Epithelial cell of prostate (primary cell): ENCODE measurements at regions not wholly inside any gene's neighbourhood (a gene's known extent, or its start where the extent isn't known, plus 50 kb on each side); places are given as distances from the start of the nearest gene placed in this dataset.
"Not testable (repeated sequence)": the region's sequence is repeated elsewhere in the genome, so short reads cannot be mapped to it uniquely, and the experiment has no call there.

Experiments used
- DNase-seq: peaks from one replicate; pipeline ENCODE4 v3.0.0-alpha.2; 2011; ENCODE audit warnings: low read depth, low spot score
- H3K27ac ChIP-seq: fragments of 450-650 bp; 2 replicates; pipeline ENCODE4 v1.5.1; 2017; ENCODE audit warnings: mild to moderate bottlenecking

- H3K27ac ChIP-seq = no peak overlapping the region
- DNase-seq = no peak
These were observed 443.9 kb downstream of the STK39 start for GRCh38 chr2:167803449-167803988.

GRCh38 chr2:167794554-167795255 is 452.7 kb downstream of the STK39 start:
- DNase-seq = no peak
- no peak overlapping the region for H3K27ac ChIP-seq

DNA sequence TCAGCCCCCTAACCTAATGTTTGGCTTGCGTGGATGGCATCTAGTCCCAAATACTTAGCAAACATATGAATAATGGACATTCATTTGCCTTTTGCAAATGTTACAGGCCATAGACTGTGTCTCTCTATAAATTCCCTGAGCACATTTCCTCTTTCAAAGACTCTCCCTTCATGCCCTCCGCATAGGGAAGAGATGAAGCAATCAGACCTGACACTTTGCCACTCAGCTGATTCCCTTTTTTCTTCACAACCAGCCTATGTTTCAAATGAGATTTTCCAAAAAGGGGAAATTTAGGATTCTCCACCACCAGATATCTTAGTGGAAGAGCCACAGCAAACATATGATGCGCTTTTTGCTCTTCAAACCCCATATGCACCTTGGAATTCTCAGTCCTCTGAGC is 453.7 kb downstream of the STK39 start:
- no peak for DNase-seq
- no peak overlapping the region for H3K27ac ChIP-seq

GRCh38 chr2:167792126-167792525 is 455.3 kb downstream of the STK39 start:
- no peak for DNase-seq
- H3K27ac ChIP-seq = no peak overlapping the region

GRCh38 chr2:167790781-167791450 is 456.5 kb downstream of the STK39 start:
- no peak for DNase-seq
- H3K27ac ChIP-seq = no peak overlapping the region

- no peak for DNase-seq
These were observed 457.2 kb downstream of the STK39 start for GRCh38 chr2:167790189-167790588.

DNA sequence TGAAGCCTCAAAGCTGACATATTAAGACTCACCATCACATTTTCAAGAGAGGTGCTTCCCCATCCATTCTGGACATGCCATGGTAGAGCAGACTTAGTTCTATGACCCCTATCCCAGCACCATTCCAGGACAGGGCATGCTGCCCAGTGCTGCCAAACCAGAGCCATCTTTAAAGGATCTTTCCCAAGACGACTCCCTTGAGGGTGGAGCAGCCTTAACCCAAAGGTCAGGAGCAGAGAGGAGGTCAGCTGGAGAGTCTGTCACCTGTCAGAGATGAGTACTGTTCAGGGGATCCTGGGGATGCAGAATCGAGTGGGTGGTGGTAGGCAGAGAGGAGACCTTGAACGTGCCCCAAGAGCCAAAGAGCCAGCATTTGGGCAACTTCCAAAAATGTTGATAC is 459.8 kb downstream of the STK39 start:
- H3K27ac ChIP-seq = no peak overlapping the region
- no peak for DNase-seq

More at GRCh38 chr2:167790189-167790588, 457.2 kb downstream of the STK39 start:
- no peak overlapping the region for H3K27ac ChIP-seq

DNA sequence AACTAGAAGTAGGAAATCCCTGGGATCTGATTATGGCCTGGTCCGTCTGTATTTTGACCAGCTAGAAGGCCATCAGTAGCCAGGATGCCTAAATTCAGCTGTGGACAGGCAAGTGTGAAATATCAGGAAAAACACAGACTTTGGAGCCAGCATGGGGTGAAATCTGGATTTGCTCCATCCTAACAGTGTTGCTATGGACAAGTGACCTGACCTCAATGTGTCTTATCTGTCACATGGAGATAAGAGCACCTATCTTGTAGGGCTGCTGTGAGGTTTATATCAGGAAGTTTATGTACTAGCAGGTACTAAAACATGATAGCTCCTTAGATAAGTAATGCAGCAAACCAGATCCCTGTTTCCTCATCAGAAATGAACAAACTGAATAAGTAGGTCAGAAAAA is 460.4 kb downstream of the STK39 start:
- no peak overlapping the region for H3K27ac ChIP-seq
- no peak for DNase-seq

DNA sequence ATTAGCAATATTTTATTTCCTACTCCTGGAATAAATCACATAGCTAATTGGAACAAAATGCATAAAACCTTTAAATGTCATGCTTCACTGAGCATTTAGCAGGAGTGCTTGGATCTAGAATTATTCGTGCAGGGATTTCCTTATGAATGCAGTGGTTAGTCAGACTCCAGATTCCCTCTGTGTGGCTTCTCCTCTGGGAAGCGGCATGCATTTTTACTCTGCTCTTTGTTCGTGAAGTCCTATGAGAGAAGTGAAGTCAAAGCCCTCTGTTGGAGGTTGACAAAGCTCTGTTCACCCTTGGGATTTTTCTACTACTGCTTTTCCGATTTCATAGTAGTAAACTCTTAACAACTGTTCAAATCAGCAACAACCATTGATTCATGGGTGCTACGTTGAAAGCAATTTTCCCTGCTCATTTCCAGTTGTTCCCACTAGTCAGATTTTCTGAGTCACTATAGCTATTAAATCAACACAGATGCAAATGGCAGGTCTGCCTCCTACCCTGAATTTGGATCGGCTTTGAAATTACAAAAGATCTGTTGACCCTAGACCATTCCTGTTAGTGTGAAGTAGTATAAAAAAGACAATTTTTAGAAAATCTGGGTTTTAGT is 461.7 kb downstream of the STK39 start:
- no peak for DNase-seq

GRCh38 chr2:167784084-167784425 is 463.3 kb downstream of the STK39 start:
- no peak overlapping the region for H3K27ac ChIP-seq
- DNase-seq = no peak

More for the DNA sequence above, 461.7 kb downstream of the STK39 start:
- no peak overlapping the region for H3K27ac ChIP-seq

DNA sequence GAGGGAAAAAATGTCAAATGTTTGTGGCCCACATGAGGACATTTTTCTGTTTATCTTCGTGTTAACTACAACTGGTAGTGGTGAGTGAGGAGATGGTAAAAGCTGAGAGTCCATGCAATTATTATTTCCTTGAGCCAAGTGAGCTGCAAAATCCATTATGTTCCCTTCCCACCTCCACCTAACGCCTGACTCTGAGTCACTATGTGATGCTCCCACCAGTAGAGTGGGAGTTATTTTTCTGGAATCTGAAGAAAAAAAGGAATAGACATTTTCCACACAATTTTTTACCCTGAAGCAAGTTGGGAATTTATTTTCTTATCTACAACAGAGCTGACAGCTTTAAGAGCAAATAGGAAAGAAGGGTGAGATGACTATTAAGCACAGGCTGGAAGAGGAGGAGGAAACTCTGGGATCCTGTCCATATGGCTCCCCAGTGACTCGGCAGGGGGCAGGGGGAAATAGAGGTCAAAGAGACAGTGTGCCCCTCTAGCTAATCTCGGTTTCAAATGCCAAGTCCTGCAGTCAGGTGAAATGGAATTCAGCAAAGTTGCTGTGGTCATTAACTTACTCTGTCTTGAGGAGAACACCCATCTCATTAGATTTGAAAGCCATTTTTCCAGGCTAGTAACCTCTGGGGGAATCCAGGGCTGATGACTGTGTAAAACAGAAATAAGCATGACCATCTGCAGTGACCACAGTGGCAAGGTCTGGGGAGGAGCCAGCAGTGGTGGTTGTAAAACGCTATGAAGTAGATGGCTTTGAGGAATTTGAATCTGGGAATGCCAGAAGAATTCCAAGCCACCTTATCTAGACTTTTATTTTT is 463.9 kb downstream of the STK39 start:
- H3K27ac ChIP-seq = no peak overlapping the region
- no peak for DNase-seq

- DNase-seq, H3K27ac ChIP-seq: not testable (repeated sequence)
These were observed 465.8 kb downstream of the STK39 start for GRCh38 chr2:167781629-167782028.

DNA sequence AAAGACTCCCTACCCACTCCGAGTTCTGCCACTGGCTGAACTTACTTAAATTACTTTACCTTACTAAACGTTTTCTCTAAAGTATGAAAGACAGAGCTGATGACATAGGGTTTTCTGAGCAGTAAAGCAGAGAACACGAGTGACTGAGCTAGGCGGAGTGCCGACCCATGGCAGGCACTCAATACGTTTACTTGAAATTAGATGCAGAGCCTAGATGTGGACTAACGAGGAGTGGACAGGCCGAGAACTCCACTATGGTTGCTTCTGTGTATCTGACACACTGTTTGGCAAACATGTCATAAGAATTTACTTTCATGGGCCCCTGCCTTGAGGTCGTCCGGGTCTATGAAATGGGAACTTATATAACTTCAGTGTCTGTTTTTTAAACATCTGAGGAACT is 471.0 kb downstream of the STK39 start:
- no peak for DNase-seq
- no peak overlapping the region for H3K27ac ChIP-seq

DNA sequence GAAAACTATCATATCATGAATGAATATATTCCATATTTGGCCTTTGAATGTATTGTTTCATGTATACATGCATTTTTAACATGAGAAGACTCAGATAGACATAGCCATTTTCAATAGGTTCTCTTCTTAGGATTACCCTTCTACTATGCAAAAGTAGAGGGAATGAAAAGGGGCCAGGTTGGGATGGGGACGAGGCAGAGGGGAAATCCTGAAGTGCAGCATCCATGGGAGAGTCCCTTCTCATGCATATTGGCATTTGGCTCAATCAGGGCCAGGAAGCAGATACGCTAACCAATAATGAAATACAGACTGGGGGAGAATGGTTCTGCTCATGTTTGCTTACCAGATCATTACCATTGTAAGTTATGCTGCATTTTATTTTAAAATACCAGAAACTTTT is 475.8 kb downstream of the STK39 start:
- H3K27ac ChIP-seq = no peak overlapping the region
- no peak for DNase-seq

DNA sequence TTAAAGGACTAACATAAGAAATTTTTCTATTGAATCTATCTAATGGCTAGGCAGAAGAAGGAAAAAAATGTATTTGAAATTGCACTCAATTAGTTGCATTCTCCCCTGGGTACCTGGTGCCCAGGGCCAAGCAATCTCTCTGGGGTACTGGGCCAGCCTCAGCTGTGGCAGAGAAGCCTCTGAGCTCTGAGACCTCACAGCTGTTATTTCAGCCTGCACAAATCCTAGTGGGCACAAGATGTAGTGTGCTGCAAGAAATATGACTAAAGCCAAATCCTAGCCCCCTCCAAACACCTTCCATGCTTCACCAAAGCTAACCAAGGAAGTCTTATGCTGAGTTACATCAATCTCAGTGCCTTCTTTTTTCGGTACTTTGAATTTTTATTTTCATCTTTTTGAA is 478.4 kb downstream of the STK39 start:
- DNase-seq = no peak
- H3K27ac ChIP-seq = no peak overlapping the region

DNA sequence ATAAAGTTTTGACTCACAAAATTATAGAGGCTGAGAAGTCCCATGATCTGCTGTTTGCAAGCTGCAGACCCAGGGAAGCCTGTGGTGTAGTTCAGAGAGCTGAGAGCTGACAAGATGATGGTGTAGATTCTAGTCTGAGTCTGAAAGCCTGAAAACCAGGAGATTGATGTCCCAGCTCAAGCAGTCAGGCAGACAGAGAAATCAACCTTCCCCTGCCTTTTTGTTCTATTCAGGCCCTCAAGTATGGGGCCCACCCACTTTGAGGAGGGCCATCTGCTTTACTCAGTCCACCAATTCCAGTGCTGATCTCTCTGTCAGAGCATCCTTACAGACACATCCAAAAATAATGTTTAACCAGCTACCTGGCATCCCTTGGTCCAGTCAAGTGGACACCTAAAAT is 479.6 kb downstream of the STK39 start:
- DNase-seq = no peak
- H3K27ac ChIP-seq = no peak overlapping the region

- DNase-seq = no peak
- H3K27ac ChIP-seq = no peak overlapping the region
These were observed 482.5 kb downstream of the STK39 start for GRCh38 chr2:167764772-167765341.

DNA sequence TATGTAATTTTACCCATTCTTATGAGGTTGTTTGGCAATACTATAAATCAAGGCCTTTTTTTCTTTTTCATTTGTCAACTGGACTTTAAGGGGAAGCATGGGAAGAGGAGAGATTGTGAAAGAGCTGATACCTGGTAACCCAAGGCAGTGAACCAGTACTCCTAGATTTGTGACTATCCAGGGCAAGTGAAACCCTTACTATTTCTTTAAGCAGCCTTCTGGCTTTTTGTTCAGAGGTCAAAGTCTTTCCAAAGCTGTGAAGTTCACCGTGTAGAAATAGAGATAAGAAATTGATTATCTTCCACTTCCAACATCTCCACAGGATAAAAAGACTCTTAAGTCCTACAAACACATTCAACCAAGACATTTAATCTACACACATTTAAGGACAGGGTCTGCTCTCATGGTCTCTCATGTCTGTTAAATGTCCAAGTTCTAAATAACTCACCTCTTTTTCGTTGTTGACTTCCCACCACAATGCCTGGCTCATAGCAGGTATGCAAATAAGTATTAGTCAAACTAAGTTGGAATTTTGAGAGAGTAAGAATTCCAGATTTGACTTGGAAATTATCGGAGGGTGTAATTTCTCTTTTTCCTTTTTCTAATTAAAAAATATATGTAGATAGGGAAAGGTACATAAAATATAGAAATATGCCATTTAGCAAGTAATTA is 485.8 kb downstream of the STK39 start:
- H3K27ac ChIP-seq = no peak overlapping the region
- DNase-seq = no peak

DNA sequence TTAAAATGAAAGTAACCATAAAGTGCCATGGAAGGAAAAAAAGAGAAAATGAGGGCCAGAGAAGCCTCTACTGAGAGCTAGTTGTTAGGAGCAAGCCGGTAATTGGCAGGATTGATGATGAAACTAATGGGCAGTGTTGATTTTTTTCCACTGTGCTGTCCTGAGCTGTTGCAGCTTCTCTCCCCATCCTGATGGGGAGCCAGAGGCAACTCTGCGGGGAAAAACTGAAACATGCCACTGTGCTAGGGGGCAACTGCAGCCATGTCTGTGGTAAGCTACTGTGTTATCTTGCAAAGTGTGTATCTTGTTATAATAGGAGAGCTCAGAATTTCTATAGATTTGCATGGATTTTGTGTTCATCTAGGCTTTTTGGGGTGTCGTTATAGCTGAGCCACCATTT is 487.9 kb downstream of the STK39 start:
- no peak for DNase-seq
- H3K27ac ChIP-seq = no peak overlapping the region

DNA sequence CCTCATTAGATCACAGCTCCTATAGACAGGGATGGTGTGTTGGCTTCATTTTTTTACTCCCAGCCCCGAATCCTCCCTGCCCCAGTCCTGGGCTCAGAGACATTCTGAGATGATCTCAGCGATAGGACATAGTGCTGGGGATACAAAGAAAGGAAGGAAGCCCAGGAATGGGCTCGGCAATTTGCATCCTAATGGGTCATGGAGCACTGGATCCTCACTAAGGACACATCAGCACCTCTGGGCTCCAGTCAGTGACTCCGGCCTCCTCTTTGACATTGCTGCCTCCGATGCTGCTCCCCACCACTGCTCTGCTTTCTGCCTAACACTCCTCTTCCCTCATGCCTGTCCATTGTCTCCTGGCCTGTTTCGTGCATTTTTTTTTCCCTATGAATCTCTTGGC is 489.1 kb downstream of the STK39 start:
- H3K27ac ChIP-seq = no peak overlapping the region
- DNase-seq = no peak
